Thyroid gland (tissue), 4 donors: ENCODE measurements at regions not wholly inside any gene's neighbourhood (a gene's known extent, or its start where the extent isn't known, plus 50 kb on each side); places are given as distances from the start of the nearest gene placed in this dataset.

ENCODE experiments used
- POLR2A ChIP-seq, 2 donors: fragments of 450-650 bp; IDR thresholded peaks; one replicate each; pipeline ENCODE4 v1.6.1; 2017; ENCODE audit warnings: antibody characterized with exemption in 2 of 2, mild to moderate bottlenecking in 2 of 2, moderate library complexity in 1 of 2
- TF ChIP-seq, protein P1 (sequence below), 6 experiments: fragments of 200-600 bp in 3 of 6; fragments of 450-650 bp in 3 of 6; sonication (generic) in 3 of 6; IDR thresholded peaks; one replicate each; pipeline ENCODE4 v1.5.1; 2016 to 2019; ENCODE audit warnings: antibody characterized with exemption in 6 of 6, mild to moderate bottlenecking in 2 of 6, inconsistent platforms in 1 of 6, moderate library complexity in 1 of 6

DNA sequence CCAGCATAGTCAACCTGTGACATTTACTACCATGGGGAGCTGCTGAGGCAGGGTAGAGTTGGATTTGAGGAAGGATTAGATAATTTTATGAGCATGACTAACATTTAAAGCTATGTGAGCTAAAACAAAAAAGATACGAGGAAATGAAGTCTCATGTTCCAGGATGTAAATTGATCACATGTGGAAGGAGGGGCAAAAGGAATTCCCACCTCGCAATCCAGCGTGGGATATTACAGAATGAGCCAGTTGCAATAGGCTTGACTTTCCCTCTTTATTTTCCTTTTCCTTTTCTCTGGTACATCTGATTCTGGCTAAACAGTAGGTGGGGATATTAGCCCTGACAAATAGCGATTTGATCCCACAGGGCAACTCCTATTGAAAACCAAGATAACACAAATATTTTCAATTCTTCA, 214.9 kb upstream of the HMGA2 start:
- TF ChIP-seq POLR2A (IDR thresholded peaks at IDR 0.05) = no peak
- TF ChIP-seq, protein P1, sequence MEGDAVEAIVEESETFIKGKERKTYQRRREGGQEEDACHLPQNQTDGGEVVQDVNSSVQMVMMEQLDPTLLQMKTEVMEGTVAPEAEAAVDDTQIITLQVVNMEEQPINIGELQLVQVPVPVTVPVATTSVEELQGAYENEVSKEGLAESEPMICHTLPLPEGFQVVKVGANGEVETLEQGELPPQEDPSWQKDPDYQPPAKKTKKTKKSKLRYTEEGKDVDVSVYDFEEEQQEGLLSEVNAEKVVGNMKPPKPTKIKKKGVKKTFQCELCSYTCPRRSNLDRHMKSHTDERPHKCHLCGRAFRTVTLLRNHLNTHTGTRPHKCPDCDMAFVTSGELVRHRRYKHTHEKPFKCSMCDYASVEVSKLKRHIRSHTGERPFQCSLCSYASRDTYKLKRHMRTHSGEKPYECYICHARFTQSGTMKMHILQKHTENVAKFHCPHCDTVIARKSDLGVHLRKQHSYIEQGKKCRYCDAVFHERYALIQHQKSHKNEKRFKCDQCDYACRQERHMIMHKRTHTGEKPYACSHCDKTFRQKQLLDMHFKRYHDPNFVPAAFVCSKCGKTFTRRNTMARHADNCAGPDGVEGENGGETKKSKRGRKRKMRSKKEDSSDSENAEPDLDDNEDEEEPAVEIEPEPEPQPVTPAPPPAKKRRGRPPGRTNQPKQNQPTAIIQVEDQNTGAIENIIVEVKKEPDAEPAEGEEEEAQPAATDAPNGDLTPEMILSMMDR (IDR thresholded peaks at IDR 0.05) = no peak
